ENCODE measurements at regions not wholly inside any gene's neighbourhood (a gene's known extent, or its start where the extent isn't known, plus 50 kb on each side); places are given as distances from the start of the nearest gene placed in this dataset.

DNA sequence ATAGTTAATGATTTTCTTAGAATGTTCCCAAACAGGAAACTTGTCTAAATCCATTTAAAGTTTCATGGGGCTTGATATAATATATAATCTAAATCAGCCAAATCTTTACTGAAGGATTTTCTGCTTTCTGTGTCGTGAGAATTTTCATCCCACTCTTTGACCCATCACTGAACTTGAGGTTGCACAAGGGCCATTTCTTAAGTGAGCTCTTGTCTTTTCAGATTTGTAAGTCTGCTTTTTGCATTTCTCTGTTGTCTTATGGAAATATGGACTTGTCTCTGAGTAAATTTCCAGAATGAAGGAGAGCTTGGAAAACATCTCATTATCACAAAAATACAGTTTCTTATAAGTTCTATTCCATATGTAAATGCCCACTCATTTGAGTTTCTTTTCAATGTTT is 149.2 kb upstream of the ARRDC3 start (continued):
- no peak for TF ChIP-seq EZH2 (IDR thresholded peaks at IDR 0.05; ENCODE audit: borderline replicate concordance, insufficient read depth, low read length, poor library complexity, severe bottlenecking)

DNA sequence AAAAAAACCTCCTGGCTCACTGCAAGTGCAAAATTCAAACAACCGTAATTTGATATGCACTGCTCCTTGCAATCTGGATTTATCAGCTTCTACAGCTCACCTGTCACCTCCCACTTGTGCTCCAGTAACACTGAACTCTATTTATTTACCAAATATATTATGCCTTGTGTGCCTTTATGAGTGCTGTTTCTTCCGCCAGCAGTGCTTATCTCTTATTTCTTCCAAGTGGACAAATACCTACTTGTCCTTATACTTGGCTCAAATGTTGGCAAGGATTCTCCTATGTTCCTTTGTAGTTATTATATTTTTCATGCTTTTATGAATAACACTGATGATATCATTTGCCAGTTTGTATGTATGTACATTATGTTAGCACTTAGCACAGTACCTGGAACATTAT is 145.7 kb upstream of the ARRDC3 start:
- Histone ChIP-seq H3K9ac (ENCODE audit: low read length) (no peak overlapping the region), H3K27me3 (ENCODE audit: insufficient read depth, low read depth, low read length) (no peaks in the 10 kb centered on the region), H3K4me3 (ENCODE audit: low read length) (no peak overlapping the region), H3F3A (ENCODE audit: insufficient read depth, low read length, poor library complexity, severe bottlenecking) (no peaks in the 10 kb centered on the region), H4K20me1 (ENCODE audit: insufficient read depth) (no peaks in the 10 kb centered on the region), H3K9me2 (ENCODE audit: insufficient read depth, low read length) (no peaks in the 10 kb centered on the region), H3K9me3 (ENCODE audit: low read length) (no peaks in the 10 kb centered on the region), H3K27ac (ENCODE audit: low read length) (no peak overlapping the region), H2AFZ (ENCODE audit: low read depth, low read length) (no peak overlapping the region), H3K36me3 (ENCODE audit: insufficient read depth, low read length) (no peaks in the 10 kb centered on the region), H3K79me2 (replicated peaks; ENCODE audit: insufficient read depth, low read length) (no peaks in the 10 kb centered on the region), H3K4me2 (ENCODE audit: low read length) (no peak overlapping the region)
- TF ChIP-seq EZH2 (IDR thresholded peaks at IDR 0.05; ENCODE audit: borderline replicate concordance, insufficient read depth, low read length, poor library complexity, severe bottlenecking): no peak

DNA sequence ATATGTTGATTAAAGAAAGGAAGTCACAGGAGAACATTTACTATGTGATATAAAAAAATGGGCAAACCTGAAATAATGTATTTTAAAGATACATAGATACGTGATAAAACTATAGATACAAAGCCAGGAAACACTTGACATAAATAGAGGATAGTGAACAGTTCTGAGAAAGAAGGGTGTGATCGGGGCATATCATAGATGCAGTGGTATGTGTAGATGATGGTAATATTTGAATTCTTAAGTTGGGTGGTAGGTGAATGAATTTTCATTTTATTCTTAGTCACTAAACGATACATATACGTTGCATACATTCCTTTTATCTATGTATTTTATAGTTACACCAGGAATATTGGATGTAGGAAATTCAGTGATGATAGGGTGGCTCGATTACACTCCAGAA is 138.7 kb upstream of the ARRDC3 start:
- Histone ChIP-seq H3F3A (ENCODE audit: insufficient read depth, low read length, poor library complexity, severe bottlenecking) (no peaks in the 10 kb centered on the region), H3K9me2 (ENCODE audit: insufficient read depth, low read length) (no peaks in the 10 kb centered on the region), H3K27me3 (ENCODE audit: insufficient read depth, low read depth, low read length) (no peaks in the 10 kb centered on the region), H3K36me3 (ENCODE audit: insufficient read depth, low read length) (no peaks in the 10 kb centered on the region), H4K20me1 (ENCODE audit: insufficient read depth) (no peaks in the 10 kb centered on the region), H3K9me3 (ENCODE audit: low read length) (no peaks in the 10 kb centered on the region), H3K4me3 (ENCODE audit: low read length) (no peak overlapping the region), H3K4me2 (ENCODE audit: low read length) (no peak overlapping the region), H3K79me2 (replicated peaks; ENCODE audit: insufficient read depth, low read length) (no peaks in the 10 kb centered on the region), H3K9ac (ENCODE audit: low read length) (no peak overlapping the region), H2AFZ (ENCODE audit: low read depth, low read length) (no peak overlapping the region), H3K27ac (ENCODE audit: low read length) (no peak overlapping the region)
- no peak for TF ChIP-seq TAF1 (IDR thresholded peaks at IDR 0.05; ENCODE audit: low read depth)
- TF ChIP-seq, protein P1, sequence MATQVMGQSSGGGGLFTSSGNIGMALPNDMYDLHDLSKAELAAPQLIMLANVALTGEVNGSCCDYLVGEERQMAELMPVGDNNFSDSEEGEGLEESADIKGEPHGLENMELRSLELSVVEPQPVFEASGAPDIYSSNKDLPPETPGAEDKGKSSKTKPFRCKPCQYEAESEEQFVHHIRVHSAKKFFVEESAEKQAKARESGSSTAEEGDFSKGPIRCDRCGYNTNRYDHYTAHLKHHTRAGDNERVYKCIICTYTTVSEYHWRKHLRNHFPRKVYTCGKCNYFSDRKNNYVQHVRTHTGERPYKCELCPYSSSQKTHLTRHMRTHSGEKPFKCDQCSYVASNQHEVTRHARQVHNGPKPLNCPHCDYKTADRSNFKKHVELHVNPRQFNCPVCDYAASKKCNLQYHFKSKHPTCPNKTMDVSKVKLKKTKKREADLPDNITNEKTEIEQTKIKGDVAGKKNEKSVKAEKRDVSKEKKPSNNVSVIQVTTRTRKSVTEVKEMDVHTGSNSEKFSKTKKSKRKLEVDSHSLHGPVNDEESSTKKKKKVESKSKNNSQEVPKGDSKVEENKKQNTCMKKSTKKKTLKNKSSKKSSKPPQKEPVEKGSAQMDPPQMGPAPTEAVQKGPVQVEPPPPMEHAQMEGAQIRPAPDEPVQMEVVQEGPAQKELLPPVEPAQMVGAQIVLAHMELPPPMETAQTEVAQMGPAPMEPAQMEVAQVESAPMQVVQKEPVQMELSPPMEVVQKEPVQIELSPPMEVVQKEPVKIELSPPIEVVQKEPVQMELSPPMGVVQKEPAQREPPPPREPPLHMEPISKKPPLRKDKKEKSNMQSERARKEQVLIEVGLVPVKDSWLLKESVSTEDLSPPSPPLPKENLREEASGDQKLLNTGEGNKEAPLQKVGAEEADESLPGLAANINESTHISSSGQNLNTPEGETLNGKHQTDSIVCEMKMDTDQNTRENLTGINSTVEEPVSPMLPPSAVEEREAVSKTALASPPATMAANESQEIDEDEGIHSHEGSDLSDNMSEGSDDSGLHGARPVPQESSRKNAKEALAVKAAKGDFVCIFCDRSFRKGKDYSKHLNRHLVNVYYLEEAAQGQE (IDR thresholded peaks at IDR 0.05; ENCODE audit: borderline replicate concordance): no peak
- no peak for TF ChIP-seq MXI1 (conservative IDR thresholded peaks at IDR 0.05; ENCODE audit: poor library complexity, severe bottlenecking)
- TF ChIP-seq RAD21 (conservative IDR thresholded peaks at IDR 0.05): no peak
- TF ChIP-seq EZH2 (IDR thresholded peaks at IDR 0.05; ENCODE audit: borderline replicate concordance, insufficient read depth, low read length, poor library complexity, severe bottlenecking): no peak
- TF ChIP-seq SMC3 (conservative IDR thresholded peaks at IDR 0.05; ENCODE audit: poor library complexity): no peak
- no peak for TF ChIP-seq CTCF (IDR thresholded peaks at IDR 0.05; ENCODE audit: poor library complexity, severe bottlenecking)
- TF ChIP-seq EP300 (conservative IDR thresholded peaks at IDR 0.05; ENCODE audit: poor library complexity, severe bottlenecking): no peak
- no peak for TF ChIP-seq POLR2AphosphoS5 (IDR thresholded peaks at IDR 0.05)
